GM19043 (cell line): ENCODE measurements at regions not wholly inside any gene's neighbourhood (a gene's known extent, or its start where the extent isn't known, plus 50 kb on each side); places are given as distances from the start of the nearest gene placed in this dataset.
"Not testable (repeated sequence)": the region's sequence is repeated elsewhere in the genome, so short reads cannot be mapped to it uniquely, and the experiment has no call there.

Experiments used
- ATAC-seq: cut with Tn5 transposase; IDR thresholded peaks from one replicate; pipeline ENCODE4 v1.9.1; 2021; ENCODE audit warnings: low read depth; ENCODE audit not compliant: unreplicated experiment

DNA sequence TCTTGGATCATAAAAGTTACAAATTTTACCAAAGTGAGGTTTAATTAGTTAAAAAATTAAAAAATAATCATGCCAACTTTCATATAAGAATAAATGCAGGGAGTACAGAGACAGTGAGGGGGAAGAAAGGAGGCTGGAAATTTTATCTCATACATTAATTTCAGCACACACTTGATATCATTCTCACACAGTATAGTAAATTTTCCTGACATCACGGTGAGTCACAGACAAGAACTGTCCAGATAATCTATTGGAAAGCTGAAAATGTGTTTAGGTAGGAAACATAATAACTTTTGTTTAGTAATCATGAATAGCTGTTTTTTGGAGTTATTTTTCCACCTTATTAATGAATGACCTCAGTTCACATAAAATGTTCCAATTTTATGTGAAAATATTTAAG, 1204.8 kb downstream of the GALC start:
- no peak for ATAC-seq

DNA sequence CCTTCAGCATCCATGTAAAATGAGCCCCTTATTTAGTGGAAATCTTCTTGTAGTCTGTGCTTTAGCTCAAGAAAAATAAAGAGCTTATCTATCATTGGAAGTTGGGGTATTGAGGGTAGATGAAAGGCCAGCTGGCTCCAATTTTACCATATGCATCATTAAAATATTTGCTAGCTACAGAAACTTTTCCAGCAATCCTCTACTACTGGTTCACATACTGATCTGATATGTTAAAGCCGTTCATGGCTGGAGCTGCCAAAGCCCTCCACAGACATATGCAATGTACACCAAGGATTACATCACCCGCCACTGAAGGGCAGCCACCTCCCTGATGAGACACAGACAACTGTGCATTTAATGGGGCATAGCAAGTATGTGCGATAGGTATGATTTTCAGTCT, 1205.3 kb downstream of the GALC start:
- no peak for ATAC-seq

DNA sequence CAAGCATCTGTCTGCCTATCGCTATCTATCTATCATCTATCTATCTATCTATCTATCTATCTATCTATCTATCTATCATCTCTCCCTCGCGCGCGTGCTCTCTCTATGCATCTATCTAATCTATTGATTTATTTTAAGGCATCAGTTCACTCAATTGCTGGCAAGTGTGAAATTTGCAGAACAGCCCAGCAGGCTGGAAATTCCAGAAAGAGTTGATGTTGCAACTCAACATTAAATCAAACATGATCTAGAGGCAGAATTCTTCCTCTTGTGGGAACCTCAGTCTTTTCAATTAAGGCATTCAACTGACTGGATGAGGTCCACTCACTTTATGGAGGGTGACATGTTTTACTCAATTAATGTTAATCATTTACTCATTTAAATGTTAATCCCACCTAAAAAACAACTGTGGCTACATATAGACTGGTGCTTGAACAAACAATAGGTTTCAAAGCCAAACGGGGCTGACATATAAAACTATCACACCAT, 1210.8 kb downstream of the GALC start:
- no peak for ATAC-seq

DNA sequence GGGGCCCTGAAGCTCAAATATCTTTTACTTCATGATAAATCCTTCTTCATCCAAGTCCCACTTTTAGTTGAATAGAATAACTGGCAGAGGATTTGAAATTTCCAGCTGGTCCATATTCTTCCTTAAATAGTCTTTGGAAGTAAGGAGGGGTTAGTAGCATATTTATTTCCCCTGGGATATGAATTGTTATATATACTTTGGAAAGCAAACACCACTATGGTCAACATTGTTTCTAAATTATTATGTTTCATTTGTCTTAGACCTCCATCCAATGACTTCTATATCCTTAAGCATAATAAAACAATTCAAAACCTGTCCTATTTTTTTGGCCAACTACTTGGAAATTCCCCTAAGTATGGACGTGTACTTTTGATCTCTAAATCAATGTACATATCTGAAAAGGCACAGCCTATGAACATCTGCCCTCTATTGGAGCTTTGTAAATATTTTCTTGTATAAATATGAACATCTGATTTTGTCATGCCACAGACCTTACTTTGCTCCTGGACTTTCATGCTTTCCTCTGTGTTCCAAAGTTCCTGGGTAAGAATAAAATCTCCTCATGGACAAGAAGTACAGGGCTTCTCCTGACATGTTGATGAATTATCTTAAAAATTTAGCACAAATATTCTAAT, 1212.0 kb downstream of the GALC start:
- ATAC-seq = no peak

DNA sequence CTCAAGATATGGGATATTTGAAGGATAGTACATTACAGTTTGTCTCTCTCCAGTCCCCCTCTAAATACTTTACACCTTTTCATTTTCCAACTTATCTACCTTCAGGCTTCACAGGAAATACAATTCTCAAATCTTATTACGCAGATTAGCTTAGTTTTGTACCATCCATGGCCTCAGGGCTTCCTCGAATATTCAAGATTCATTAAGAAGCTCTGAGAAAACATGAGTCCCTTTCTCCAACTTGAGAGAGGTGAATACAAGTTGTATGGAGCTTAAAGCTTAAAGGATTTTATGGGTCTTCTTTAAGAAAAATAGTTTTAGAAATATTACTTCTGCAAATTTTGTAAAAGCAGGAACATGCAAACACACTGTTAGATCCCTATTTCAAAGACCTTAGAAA, 1212.5 kb downstream of the GALC start:
- no peak for ATAC-seq

DNA sequence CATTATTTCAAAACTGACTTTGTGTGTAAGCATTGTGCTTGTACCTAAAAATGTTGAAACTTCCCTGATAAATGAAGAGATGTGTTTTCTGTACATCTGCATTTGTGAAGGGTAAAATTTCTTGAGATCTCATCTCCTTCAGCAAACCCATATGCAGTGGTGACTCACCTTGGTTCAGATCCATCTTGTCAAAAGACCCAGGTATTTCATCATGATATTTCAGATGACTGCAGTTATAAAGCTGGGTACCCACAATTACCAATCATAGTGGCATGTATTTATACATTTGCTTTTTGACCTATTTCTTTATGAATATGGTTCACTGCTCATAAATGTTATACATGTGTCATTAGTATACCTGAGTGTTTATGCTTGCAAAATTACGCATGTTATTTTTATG, 1213.6 kb downstream of the GALC start:
- no peak for ATAC-seq

DNA sequence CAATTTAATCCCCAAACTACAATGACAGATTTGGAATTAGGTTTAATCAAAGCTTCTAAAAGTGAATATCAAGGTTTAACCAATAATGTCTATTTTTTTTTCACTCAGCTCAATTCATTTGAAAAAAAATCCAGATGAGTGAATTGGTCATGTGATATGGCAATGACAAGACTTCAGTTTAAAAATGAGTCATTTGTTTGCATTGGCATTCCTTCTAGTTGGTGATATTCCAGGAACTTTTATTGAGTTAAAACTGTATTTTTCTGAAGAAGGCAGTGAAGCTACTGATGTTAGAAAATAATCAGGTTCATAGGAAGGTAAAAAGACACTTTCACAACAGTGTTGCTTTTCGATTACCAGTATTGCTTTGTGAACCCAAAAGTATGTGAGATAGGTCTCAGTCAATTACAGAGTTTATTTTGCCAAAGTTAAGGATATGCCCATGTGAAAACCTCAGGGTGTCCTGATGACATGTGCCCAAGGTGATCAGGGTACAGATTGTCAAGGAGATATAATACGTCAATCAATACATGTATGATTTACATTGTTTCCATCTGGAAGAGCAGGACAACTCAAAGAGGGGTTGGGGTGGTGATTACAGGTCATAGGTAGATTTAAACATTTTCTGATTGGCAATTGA, 1214.9 kb downstream of the GALC start:
- ATAC-seq = no peak

DNA sequence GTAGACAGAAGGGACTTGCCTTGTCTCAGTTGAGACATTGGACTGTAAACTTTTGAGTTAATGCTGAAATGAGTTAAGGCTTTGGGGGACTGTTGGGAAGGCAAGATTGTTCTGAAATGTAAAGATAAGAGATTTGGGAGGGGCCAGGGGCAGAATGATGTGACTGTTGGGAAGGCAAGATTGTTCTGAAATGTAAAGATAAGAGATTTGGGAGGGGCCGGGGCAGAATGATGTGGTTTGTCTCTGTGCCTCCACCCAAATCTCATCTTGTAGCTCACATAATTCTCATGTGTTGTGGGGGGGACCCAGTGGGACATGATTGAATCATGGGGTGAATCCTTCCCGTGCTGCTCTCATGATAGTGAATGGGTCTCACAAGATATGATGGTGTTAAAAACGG, 1217.1 kb downstream of the GALC start:
- ATAC-seq = not testable (repeated sequence)

DNA sequence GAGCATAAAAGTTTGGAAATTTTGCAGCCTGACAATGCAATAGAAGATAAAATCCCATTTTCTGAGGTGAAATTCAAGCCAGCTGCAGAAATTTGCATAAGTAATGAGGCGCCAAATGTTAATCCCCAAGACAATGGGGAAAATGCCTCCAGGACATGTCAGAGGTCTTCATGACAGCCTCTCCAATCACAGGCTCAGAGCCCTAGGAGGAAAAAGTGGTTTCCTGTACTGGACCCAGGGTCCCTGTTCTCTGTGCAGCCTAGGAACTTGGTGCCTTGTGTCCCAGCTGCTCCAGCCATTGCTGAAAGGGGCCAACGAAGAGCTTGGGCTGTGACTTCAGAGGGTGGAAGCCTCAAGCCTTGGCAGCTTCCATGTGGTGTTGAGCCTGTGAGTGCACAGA, 1218.1 kb downstream of the GALC start:
- ATAC-seq = no peak

DNA sequence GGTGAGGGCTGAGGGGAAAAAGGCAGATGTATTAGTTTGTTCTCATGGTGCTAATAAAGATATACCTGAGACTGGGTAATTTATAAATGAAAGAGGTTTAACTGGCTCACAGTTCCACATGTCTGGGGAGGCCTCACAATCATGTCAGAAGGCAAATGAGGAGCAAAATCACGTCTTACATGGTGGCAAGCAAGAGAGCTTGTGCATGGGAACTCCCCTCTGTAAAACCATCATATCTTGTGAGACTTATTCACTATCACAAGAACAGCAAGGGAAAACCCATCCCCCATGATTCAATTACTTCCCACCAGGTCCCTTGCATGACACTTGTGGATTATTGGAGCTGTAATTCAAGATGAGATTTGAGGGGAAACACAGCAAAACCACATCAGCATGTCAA, 1220.9 kb downstream of the GALC start:
- no peak for ATAC-seq

DNA sequence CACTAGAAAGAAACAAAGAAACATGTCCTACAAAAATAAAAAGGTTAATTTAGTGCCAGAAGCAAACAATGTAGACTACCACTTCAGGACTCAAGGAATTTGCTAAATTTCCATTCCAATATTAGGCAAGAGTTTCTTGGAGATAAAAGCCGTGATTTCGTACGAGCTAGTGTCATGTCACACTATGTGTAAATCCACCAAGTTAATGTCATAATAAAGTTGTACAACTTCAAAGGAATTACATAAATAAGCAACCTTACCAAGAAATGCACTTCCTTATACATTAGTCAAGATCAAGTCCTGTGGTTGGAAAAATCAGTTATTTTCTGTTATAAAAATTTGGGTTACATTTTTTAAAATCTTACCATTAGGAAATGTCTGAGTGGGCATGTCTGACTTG, 1222.8 kb downstream of the GALC start:
- ATAC-seq = no peak

DNA sequence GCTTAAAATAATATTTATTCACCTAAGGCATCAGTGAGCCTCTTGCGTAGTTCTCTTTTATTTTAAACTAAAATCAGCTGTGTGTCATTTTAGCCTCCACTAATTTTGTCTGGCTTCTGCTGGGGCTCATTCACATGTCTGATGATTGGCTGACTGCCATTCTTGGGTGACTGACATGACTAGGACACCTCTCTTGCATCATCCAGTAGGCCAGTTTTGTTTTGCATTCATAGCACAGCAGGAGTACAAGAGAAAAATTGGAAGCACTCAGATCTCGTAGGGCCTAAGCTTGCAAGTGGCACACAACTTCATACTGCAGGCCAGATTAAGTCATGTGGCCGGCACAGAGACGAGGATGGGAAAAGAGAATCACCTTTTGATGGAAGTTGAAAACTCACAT, 1226.5 kb downstream of the GALC start:
- no peak for ATAC-seq

DNA sequence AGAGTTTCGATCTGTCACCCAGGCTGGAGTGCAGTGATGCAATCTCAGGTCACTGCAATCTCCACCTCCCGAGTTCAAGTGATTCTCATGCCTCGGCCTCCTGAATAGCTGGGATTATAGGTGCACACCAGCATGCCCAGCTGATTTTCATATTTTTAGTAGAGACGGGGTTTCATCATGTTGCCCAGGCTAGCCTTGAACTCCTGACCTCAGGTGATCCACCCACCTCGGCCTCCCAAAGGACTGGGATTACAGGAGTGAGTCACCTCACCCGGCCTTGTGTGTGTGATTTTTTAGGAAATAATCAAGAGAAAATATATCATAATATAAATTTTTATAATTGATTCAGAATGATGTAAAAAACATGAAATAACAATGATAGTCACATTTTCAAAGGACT, 1231.4 kb downstream of the GALC start:
- no peak for ATAC-seq

DNA sequence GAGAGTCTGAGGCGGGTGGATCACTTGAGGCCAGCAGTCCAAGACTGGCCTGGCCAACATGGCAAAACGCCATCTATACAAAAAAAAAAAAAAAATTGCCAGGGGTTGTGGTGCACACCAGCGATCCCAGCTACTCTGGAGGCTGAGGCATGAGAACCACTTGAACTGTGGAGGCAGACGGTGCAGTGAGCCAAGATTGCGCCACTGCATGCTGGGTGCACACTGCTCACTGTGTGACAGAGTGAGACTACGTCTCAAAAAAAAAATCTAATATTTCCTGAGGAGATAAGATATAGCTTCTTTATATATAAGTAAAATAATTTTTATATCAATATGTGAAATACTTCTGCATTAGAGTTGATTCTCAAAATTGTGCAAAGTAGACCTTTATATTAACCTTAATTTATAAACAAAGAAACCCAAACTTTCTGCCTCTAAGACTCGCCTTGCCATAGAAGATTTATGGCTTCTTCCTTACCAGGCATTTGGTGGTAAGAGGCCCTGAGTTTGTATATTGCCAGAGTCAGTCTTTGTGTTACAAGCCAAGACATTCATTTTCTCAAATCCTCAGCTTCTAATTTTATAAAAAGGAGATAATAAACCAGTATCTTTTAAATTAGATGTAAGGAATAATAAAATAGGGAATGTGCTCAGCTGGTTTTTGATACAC, 1226.7 kb downstream of the FLRT2 start:
- ATAC-seq = no peak

DNA sequence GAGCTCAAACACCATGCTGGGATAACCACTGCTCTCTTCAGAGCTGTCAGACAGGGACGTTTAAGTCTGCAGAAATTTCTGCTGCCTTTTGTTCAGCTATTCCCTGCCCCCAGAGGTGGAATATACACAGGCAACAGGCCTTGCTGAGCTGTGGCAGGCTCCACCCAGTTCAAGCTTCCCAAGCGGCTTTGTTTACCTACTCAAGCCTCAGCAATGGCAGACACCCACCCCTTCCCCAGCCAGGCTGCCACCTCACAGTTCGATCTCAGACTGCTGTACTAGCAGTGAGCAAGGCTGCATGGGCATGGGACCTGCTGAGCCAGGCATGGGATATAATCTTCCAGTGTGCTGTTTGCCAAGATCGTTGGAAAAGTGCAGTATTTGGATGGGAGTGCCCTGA, 1220.5 kb downstream of the FLRT2 start:
- not testable (repeated sequence) for ATAC-seq

DNA sequence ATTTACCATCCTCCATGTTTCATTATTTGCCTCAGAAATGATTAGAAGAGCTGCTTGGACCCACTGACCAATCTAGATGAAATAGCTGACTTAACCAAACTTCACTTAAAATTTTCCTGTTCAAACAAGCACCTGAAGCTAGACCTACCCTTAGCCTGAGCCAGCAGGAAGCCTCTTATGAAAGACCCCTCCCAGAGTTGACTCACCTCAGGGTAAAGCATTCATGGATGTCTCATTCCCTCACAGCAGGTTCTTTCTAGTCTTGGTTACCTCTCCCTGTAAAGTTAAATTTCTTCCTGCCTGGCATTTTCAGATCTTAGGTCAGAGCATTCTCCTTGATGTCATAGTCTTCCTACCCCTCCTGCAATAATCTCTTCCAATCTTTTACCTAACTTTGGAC, 1209.8 kb downstream of the FLRT2 start:
- ATAC-seq = no peak

DNA sequence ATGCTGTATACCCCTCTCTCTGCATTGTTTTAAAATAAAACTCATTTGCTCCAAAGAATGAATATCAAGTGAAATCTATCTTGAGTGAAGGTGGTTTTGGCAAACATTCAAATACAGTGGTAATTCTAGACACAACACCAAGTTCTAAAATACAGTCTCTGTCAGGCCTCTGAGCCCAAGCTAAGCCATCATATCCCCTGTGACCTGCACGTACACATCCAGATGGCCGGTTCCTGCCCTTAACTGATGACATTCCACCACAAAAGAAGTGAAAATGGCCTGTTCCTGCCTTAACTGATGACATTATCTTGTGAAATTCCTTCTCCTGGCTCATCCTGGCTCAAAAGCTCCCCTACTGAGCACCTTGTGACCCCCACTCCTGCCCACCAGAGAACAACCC, 1201.5 kb downstream of the FLRT2 start:
- ATAC-seq = not testable (repeated sequence)

DNA sequence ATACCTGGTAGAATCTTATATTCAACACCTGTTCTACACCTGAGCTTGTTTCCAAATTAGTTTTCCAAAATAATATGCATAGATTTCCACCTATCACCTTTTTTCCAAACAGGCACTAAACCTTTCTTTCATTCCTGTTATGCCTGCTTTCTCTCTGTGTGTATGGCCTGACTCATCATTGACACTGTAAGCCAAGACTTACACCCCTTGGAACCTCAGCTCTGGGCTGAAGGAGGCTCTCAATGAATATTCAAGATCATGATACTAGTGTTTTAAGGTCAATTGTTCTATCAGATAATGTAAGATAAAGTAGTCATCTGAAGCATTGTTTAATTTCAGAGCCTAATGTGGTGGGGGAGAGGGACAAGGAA, 1193.3 kb downstream of the FLRT2 start:
- no peak for ATAC-seq

DNA sequence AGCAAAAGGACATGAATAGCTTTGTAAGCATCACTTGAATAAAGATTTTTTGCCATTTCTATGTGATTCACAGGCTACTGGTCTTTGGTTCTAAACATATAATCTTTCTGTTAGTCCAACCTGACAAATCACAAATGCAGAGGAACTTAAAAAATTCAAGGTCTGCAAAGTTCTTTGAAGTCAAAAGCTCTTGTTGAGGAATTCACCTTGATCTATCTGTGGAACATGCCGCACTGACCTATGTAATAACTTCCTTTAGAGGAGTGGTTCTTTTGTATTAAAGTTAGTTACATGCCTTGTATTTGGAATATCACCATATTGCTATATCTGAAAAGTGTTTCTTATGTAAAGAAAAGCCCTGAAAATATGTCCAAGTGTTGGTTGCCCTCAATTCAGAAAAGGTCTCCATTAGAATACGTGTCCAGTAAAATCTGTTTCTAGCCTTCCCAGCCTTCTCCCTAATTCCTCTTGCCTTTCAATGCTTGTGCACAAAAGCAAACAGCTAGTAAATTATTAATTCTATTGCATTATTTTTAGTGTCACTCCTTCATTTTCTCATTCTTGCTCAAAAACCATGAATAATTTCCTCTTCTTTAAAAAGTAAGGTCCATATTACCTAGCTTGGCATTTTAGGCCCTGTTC, 1192.8 kb downstream of the FLRT2 start:
- ATAC-seq = no peak

DNA sequence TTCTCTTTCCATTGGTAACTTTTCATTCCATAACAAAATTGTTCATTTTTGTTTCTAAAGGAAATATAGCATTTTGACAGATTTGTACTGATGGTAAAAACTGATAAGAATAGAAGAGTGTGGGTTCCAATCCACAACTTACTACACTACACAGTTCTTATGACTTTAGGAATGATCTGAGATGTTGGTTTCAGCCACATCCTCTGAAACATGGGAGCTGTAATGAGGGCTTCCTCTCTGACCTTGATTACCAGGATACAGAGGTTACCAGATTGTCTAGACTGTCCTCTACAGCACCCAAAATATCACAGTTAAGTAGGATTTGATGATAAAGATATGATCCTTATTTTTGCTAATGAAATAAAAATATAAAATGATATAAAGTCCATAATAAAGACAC, 1184.6 kb downstream of the FLRT2 start:
- ATAC-seq = no peak

DNA sequence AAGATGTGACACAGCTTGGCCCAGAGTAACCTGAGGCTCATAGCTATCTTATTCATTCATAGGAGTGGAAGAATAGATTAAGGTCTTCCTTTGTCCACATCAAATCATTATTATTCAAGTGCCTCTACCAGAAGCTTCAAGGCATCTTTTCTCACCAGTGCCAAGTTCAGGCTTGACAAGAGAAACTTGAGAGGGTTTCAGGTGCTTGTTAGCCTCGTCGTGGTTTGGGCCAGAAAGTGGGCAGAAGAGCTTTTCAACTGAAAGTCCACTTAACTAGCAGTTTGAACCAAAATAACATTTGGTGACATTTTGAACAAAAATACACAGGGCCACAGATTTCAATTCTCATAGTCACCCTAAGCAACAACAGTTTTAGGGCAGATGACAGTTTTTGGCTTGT, 1184.2 kb downstream of the FLRT2 start:
- no peak for ATAC-seq

DNA sequence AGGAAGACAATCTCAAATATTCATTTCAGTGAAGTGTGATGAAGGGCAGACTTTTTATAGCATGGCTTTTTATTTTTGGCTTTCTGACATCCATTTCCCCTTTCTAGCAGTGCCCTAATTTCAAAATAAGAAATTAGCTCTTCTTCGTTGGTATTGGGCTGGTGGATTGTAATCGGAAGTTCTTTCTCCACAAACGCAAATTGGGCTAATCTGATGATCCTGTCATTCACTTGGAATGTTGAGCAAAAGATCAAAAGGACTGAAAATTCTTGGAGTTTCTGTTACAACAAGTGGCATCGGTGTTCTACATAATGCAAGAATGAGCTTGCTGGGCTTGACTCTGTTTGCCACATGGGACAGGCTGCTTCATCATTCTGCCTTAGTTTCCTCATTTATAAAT, 1182.8 kb downstream of the FLRT2 start:
- ATAC-seq = no peak
